ENCODE measurements at regions not wholly inside any gene's neighbourhood (a gene's known extent, or its start where the extent isn't known, plus 50 kb on each side); places are given as distances from the start of the nearest gene placed in this dataset.

DNA sequence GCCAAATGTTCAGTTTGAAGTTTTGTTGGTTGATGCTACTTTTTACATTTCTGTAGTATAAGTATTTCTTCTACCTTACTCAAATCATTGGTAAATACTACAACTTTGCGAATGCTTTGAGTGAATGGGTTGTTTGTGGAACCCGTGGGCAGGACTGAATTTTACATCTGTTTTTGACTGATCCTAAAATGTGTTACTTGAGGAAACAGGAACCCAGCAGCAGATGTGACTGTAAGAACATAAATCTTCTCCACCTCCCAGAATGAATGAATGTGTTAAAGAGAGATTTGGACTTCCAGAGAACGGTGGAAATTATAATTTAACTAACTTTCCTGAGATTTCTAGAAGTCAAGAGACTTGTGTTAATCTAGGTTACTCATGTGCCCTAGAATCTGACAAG, 728.5 kb upstream of the MARCKS start:
- TF ChIP-seq CTCF (IDR thresholded peaks at IDR 0.05) (no peak), POLR2A (IDR thresholded peaks at IDR 0.05) (no peak)
